ENCODE measurements at regions not wholly inside any gene's neighbourhood (a gene's known extent, or its start where the extent isn't known, plus 50 kb on each side); places are given as distances from the start of the nearest gene placed in this dataset.
A peak's percentile ranks its signal among the peaks of the same experiment; 100 is the strongest.

- no peak overlapping the region for H3K4me3 ChIP-seq (ENCODE audit: low read depth, low read length)
- TF ChIP-seq CTCF (IDR thresholded peaks at IDR 0.05; ENCODE audit: borderline replicate concordance, insufficient read depth, low read depth, low read length): no peak
Observed at GRCh38 chr11:95711162-95711944, 78.2 kb downstream of the FAM76B start.

GRCh38 chr11:95708681-95709080 is 80.9 kb downstream of the FAM76B start:
- no peak overlapping the region for H3K4me3 ChIP-seq (ENCODE audit: low read depth, low read length)
- TF ChIP-seq CTCF (IDR thresholded peaks at IDR 0.05; ENCODE audit: borderline replicate concordance, insufficient read depth, low read depth, low read length): no peak

- H3K4me3 ChIP-seq (ENCODE audit: low read depth, low read length): no peak overlapping the region
- TF ChIP-seq CTCF (IDR thresholded peaks at IDR 0.05; ENCODE audit: borderline replicate concordance, insufficient read depth, low read depth, low read length): no peak
Observed at GRCh38 chr11:95706974-95707387, 82.6 kb downstream of the FAM76B start.

GRCh38 chr11:95705485-95706124 is 84.0 kb downstream of the FAM76B start:
- peak; percentile 87 for TF ChIP-seq CTCF (IDR thresholded peaks at IDR 0.05; ENCODE audit: borderline replicate concordance, insufficient read depth, low read depth, low read length)
- no peak overlapping the region for H3K4me3 ChIP-seq (ENCODE audit: low read depth, low read length)

- no peak overlapping the region for H3K4me3 ChIP-seq (ENCODE audit: low read depth, low read length)
- no peak for TF ChIP-seq CTCF (IDR thresholded peaks at IDR 0.05; ENCODE audit: borderline replicate concordance, insufficient read depth, low read depth, low read length)
Observed at GRCh38 chr11:95704865-95705264, 84.7 kb downstream of the FAM76B start.

- no peak overlapping the region for H3K4me3 ChIP-seq (ENCODE audit: low read depth, low read length)
- TF ChIP-seq CTCF (IDR thresholded peaks at IDR 0.05; ENCODE audit: borderline replicate concordance, insufficient read depth, low read depth, low read length): no peak
Observed at GRCh38 chr11:95703049-95703448, 86.5 kb downstream of the FAM76B start.

- TF ChIP-seq CTCF (IDR thresholded peaks at IDR 0.05; ENCODE audit: borderline replicate concordance, insufficient read depth, low read depth, low read length): no peak
- no peak overlapping the region for H3K4me3 ChIP-seq (ENCODE audit: low read depth, low read length)
Observed at GRCh38 chr11:95702526-95702925, 87.1 kb downstream of the FAM76B start.

All from GM12875 (cell line).